WTC11 (cell line): ENCODE measurements at regions not wholly inside any gene's neighbourhood (a gene's known extent, or its start where the extent isn't known, plus 50 kb on each side); places are given as distances from the start of the nearest gene placed in this dataset.

Experiments
- ATAC-seq: fragments of 200-7000 bp; cut with Tn5 transposase; 2 replicates; pipeline ENCODE4 v1.10.0; 2021; ENCODE audit warnings: mild to moderate bottlenecking, moderate library complexity
- CTCF ChIA-PET: fragments of 300-600 bp; sonication (Branson Sonifier 250); formaldehyde crosslinking; loops from one replicate; lab custom pipeline; 2021; ENCODE audit warnings: antibody characterized with exemption; lab: Charles Lee
- POLR2A ChIA-PET: fragments of 350-600 bp; sonication (Branson Sonifier 250); formaldehyde crosslinking; loops from one replicate; lab custom pipeline; 2021; ENCODE audit warnings: antibody characterized with exemption; lab: Charles Lee
- DNase-seq: peaks from one replicate; pipeline ENCODE4 v3.0.0; 2021; ENCODE audit warnings: low spot score
- H3K27ac Mint-ChIP-seq: 2 replicates; pipeline ENCODE4 v1.8.0; 2021; ENCODE audit warnings: mixed read lengths
- H3K27me3 Mint-ChIP-seq: 2 replicates; pipeline ENCODE4 v1.8.0; 2021; ENCODE audit warnings: low read depth, mild to moderate bottlenecking, moderate library complexity, mixed read lengths
- H3K36me3 Mint-ChIP-seq: 2 replicates; pipeline ENCODE4 v1.8.0; 2021; ENCODE audit warnings: mixed read lengths
- H3K4me1 Mint-ChIP-seq: 2 replicates; pipeline ENCODE4 v1.8.0; 2022; ENCODE audit warnings: mixed read lengths
- H3K4me3 Mint-ChIP-seq: 2 replicates; pipeline ENCODE4 v1.8.0; 2021; ENCODE audit warnings: mild to moderate bottlenecking, moderate library complexity, mixed read lengths
- H3K9me3 Mint-ChIP-seq: 2 replicates; pipeline ENCODE4 v1.8.0; 2021; ENCODE audit warnings: mixed read lengths
- ATF2 ChIP-seq: sonication (generic); formaldehyde crosslinking; IDR thresholded peaks from 2 replicates; pipeline ENCODE4 v1.8.1; 2022; ENCODE audit warnings: low read depth, missing genetic modification reagents, borderline replicate concordance
- CREB1 ChIP-seq: sonication (generic); formaldehyde crosslinking; IDR thresholded peaks from 2 replicates; pipeline ENCODE4 v1.8.0; 2023; ENCODE audit warnings: mild to moderate bottlenecking, missing genetic modification reagents
- EMX1 ChIP-seq: fragments of 250-450 bp; sonication (Bioruptor Pico); IDR thresholded peaks from 2 replicates; pipeline ENCODE4 v1.8.0; 2021; ENCODE audit warnings: mild to moderate bottlenecking
- KAT7 ChIP-seq: sonication (generic); formaldehyde crosslinking; IDR thresholded peaks from 2 replicates; pipeline ENCODE4 v1.8.1; 2023; ENCODE audit warnings: missing genetic modification reagents, mild to moderate bottlenecking, borderline replicate concordance
- MAX ChIP-seq: sonication (generic); formaldehyde crosslinking; IDR thresholded peaks from 2 replicates; pipeline ENCODE4 v1.8.0; 2022; ENCODE audit warnings: mild to moderate bottlenecking, missing genetic modification reagents
- MXD4 ChIP-seq: fragments of 250-450 bp; sonication (Bioruptor Pico); IDR thresholded peaks from 2 replicates; pipeline ENCODE4 v1.8.0; 2021; ENCODE audit warnings: mild to moderate bottlenecking, moderate library complexity, borderline replicate concordance
- MYBL2 ChIP-seq: sonication (generic); formaldehyde crosslinking; IDR thresholded peaks from 2 replicates; pipeline ENCODE4 v1.8.1; 2023; ENCODE audit warnings: mild to moderate bottlenecking, moderate library complexity, missing genetic modification reagents
- NR1H2 ChIP-seq: sonication (generic); formaldehyde crosslinking; IDR thresholded peaks from 2 replicates; pipeline ENCODE4 v1.9.0; 2021; ENCODE audit warnings: mild to moderate bottlenecking, moderate library complexity, missing genetic modification reagents
- RELA ChIP-seq: sonication (generic); formaldehyde crosslinking; IDR thresholded peaks from 2 replicates; pipeline ENCODE4 v1.8.1; 2022; ENCODE audit warnings: missing genetic modification reagents, mild to moderate bottlenecking, borderline replicate concordance
- RORB ChIP-seq: fragments of 250-450 bp; sonication (Bioruptor Pico); IDR thresholded peaks from 2 replicates; pipeline ENCODE4 v1.9.0; 2021; ENCODE audit warnings: mild to moderate bottlenecking
- SP1 ChIP-seq: sonication (generic); formaldehyde crosslinking; conservative IDR thresholded peaks from 2 replicates; pipeline ENCODE4 v1.8.1; 2022; ENCODE audit warnings: missing genetic modification reagents
- TEAD1 ChIP-seq: sonication (generic); formaldehyde crosslinking; IDR thresholded peaks from 2 replicates; pipeline ENCODE4 v1.8.0; 2022; ENCODE audit warnings: mild to moderate bottlenecking, missing genetic modification reagents
- ZNF396 ChIP-seq: fragments of 250-450 bp; sonication (Bioruptor Pico); IDR thresholded peaks from 2 replicates; pipeline ENCODE4 v1.8.0; 2021; ENCODE audit warnings: mild to moderate bottlenecking, moderate library complexity, borderline replicate concordance
- ZNF425 ChIP-seq: fragments of 250-450 bp; sonication (Bioruptor Pico); conservative IDR thresholded peaks from 2 replicates; pipeline ENCODE4 v1.9.0; 2021; ENCODE audit warnings: mild to moderate bottlenecking
- ZSCAN18 ChIP-seq: fragments of 250-450 bp; sonication (Bioruptor Pico); IDR thresholded peaks from 2 replicates; pipeline ENCODE4 v2.1.2; 2022; ENCODE audit warnings: mild to moderate bottlenecking, moderate library complexity
- TF ChIP-seq, protein P1 (sequence below): sonication (generic); formaldehyde crosslinking; IDR thresholded peaks from 2 replicates; pipeline ENCODE4 v1.8.1; 2023; ENCODE audit warnings: mild to moderate bottlenecking, missing genetic modification reagents, moderate library complexity
- TF ChIP-seq, protein P2 (sequence below): sonication (generic); formaldehyde crosslinking; IDR thresholded peaks from 2 replicates; pipeline ENCODE4 v1.8.1; 2022; ENCODE audit warnings: missing genetic modification reagents, borderline replicate concordance
- TF ChIP-seq, protein P3 (sequence below): fragments of 250-450 bp; sonication (Bioruptor Pico); IDR thresholded peaks from 2 replicates; pipeline ENCODE4 v1.9.0; 2021; ENCODE audit warnings: mild to moderate bottlenecking

GRCh38 chr10:43926875-43927406 is 278.3 kb upstream of the ZNF32 start:
- Mint-ChIP-seq H3K9me3 (peaks cover 11% of the 10 kb centered on the region), H3K27ac (no peak overlapping the region), H3K27me3 (peaks cover 2% of the 10 kb centered on the region; the same call in 1 of the 2 replicates), H3K4me1 (peaks cover 4% of the 10 kb centered on the region; the same call in 1 of the 2 replicates), H3K36me3 (no peaks in the 10 kb centered on the region), H3K4me3 (no peak overlapping the region)
- POLR2A ChIA-PET, result no interaction called here
- CTCF ChIA-PET, result no interaction called here
- TF ChIP-seq ATF2 (no peak), RELA (CRISPR knock-in tag) (no peak), ZNF425 (CRISPR knock-in tag) (no peak), MAX (no peak), RORB (CRISPR knock-in tag) (no peak), ZSCAN18 (no peak), ZNF396 (CRISPR knock-in tag) (no peak), NR1H2 (CRISPR knock-in tag) (no peak), MXD4 (no peak), EMX1 (CRISPR knock-in tag) (no peak), CREB1 (CRISPR knock-in tag) (no peak), KAT7 (CRISPR knock-in tag) (no peak), MYBL2 (CRISPR knock-in tag) (no peak), SP1 (CRISPR knock-in tag) (no peak), TEAD1 (CRISPR knock-in tag) (no peak)
- TF ChIP-seq, protein P1, sequence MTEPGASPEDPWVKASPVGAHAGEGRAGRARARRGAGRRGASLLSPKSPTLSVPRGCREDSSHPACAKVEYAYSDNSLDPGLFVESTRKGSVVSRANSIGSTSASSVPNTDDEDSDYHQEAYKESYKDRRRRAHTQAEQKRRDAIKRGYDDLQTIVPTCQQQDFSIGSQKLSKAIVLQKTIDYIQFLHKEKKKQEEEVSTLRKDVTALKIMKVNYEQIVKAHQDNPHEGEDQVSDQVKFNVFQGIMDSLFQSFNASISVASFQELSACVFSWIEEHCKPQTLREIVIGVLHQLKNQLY (CRISPR knock-in tag), result no peak
- TF ChIP-seq, protein P2, sequence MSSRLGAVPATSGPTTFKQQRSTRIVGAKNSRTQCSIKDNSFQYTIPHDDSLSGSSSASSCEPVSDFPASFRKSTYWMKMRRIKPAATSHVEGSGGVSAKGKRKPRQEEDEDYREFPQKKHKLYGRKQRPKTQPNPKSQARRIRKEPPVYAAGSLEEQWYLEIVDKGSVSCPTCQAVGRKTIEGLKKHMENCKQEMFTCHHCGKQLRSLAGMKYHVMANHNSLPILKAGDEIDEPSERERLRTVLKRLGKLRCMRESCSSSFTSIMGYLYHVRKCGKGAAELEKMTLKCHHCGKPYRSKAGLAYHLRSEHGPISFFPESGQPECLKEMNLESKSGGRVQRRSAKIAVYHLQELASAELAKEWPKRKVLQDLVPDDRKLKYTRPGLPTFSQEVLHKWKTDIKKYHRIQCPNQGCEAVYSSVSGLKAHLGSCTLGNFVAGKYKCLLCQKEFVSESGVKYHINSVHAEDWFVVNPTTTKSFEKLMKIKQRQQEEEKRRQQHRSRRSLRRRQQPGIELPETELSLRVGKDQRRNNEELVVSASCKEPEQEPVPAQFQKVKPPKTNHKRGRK (CRISPR knock-in tag), result no peak
- TF ChIP-seq, protein P3, sequence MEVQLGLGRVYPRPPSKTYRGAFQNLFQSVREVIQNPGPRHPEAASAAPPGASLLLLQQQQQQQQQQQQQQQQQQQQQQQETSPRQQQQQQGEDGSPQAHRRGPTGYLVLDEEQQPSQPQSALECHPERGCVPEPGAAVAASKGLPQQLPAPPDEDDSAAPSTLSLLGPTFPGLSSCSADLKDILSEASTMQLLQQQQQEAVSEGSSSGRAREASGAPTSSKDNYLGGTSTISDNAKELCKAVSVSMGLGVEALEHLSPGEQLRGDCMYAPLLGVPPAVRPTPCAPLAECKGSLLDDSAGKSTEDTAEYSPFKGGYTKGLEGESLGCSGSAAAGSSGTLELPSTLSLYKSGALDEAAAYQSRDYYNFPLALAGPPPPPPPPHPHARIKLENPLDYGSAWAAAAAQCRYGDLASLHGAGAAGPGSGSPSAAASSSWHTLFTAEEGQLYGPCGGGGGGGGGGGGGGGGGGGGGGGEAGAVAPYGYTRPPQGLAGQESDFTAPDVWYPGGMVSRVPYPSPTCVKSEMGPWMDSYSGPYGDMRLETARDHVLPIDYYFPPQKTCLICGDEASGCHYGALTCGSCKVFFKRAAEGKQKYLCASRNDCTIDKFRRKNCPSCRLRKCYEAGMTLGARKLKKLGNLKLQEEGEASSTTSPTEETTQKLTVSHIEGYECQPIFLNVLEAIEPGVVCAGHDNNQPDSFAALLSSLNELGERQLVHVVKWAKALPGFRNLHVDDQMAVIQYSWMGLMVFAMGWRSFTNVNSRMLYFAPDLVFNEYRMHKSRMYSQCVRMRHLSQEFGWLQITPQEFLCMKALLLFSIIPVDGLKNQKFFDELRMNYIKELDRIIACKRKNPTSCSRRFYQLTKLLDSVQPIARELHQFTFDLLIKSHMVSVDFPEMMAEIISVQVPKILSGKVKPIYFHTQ, result no peak
- DNase-seq (no peak), ATAC-seq (no peak)
